H1 (cell line): ENCODE measurements at regions not wholly inside any gene's neighbourhood (a gene's known extent, or its start where the extent isn't known, plus 50 kb on each side); places are given as distances from the start of the nearest gene placed in this dataset.
A peak's percentile ranks its signal among the peaks of the same experiment; 100 is the strongest.

ENCODE experiments used
- CTCF ChIA-PET: fragments of 300-600 bp; sonication (Branson Sonifier 250); formaldehyde crosslinking; loops from one replicate; lab custom pipeline; 2021; ENCODE audit not compliant: partially characterized antibody; lab: Charles Lee
- POLR2A ChIA-PET: fragments of 300-600 bp; sonication (Branson Sonifier 250); formaldehyde crosslinking; loops from one replicate; lab custom pipeline; 2021; ENCODE audit warnings: inconsistent platforms; ENCODE audit not compliant: partially characterized antibody; lab: Charles Lee
- DNase-seq, 2 experiments: peaks; one replicate each; pipeline versions ENCODE4 v3.0.0 to v3.0.0-alpha.2; 2010 to 2022; ENCODE audit warnings: low spot score in 2 of 2, low read depth in 1 of 2, mixed read lengths in 1 of 2
- FAIRE-seq: peaks from 2 replicates; lab custom pipeline; 2011; peaks lifted over from hg19 to GRCh38; lab: Jason Lieb, UNC
- H2AFZ ChIP-seq: 2 replicates; pipeline ENCODE4 v1.8.1; 2012; ENCODE audit warnings: low read length, inconsistent platforms
- H2AK5ac ChIP-seq: 2 replicates; pipeline ENCODE4 v1.6.1; 2013; ENCODE audit warnings: low read depth, low read length
- H2BK120ac ChIP-seq: replicated peaks from 2 replicates; pipeline ENCODE3; 2013; ENCODE audit warnings: low read depth, low read length, inconsistent platforms
- H2BK12ac ChIP-seq: 2 replicates; pipeline ENCODE4 v1.6.1; 2013; ENCODE audit warnings: low read depth, low read length
- H2BK15ac ChIP-seq: 2 replicates; pipeline ENCODE4 v1.6.1; 2013; ENCODE audit warnings: low read length
- H2BK20ac ChIP-seq: 2 replicates; pipeline ENCODE4 v1.6.1; 2013; ENCODE audit warnings: low read length
- H2BK5ac ChIP-seq: 2 replicates; pipeline ENCODE4 v1.6.1; 2013; ENCODE audit warnings: low read depth, low read length
- H3K14ac ChIP-seq: 2 replicates; pipeline ENCODE4 v1.6.1; 2013; ENCODE audit warnings: inconsistent platforms; ENCODE audit not compliant: insufficient read length
- H3K18ac ChIP-seq: 2 replicates; pipeline ENCODE4 v1.6.1; 2013; ENCODE audit warnings: low read length; ENCODE audit errors: extremely low read depth
- H3K23ac ChIP-seq: 2 replicates; pipeline ENCODE4 v1.6.1; 2013; ENCODE audit warnings: inconsistent platforms; ENCODE audit not compliant: insufficient read length
- H3K23me2 ChIP-seq: 2 replicates; pipeline ENCODE4 v1.6.1; 2013; ENCODE audit warnings: low read depth, low read length
- H3K27ac ChIP-seq: 2 replicates; pipeline ENCODE4 v1.6.1; 2011; ENCODE audit warnings: low read depth, low read length, inconsistent platforms
- H3K27me3 ChIP-seq, 4 experiments: replicated peaks in 1 of 4; 1 replicate in 1 of 4; 2 replicates in 3 of 4; pipeline versions ENCODE4 v1.6.1 to v1.8.1; 2011 to 2013; ENCODE audit warnings: low read length in 3 of 4, mild to moderate bottlenecking in 3 of 4, inconsistent platforms in 2 of 4, mixed read lengths in 2 of 4, moderate library complexity in 1 of 4; ENCODE audit not compliant: control insufficient read depth in 3 of 4, insufficient read depth in 3 of 4; ENCODE audit errors: extremely low read depth in 1 of 4
- H3K36me3 ChIP-seq, 4 experiments: 2 replicates each; pipeline versions ENCODE4 v1.6.1 to v1.8.1; 2011 to 2013; ENCODE audit warnings: mild to moderate bottlenecking in 4 of 4, low read length in 3 of 4, moderate library complexity in 2 of 4, control low read depth in 1 of 4, inconsistent platforms in 1 of 4; ENCODE audit not compliant: insufficient read depth in 4 of 4, control insufficient read depth in 2 of 4
- H3K4ac ChIP-seq: replicated peaks from 2 replicates; pipeline ENCODE3; 2013; ENCODE audit warnings: low read length, low read depth, mixed read lengths, inconsistent platforms; ENCODE audit not compliant: insufficient read length
- H3K4me1 ChIP-seq, 4 experiments: replicated peaks in 1 of 4; 1 replicate in 1 of 4; 2 replicates in 3 of 4; pipeline versions ENCODE4 v1.6.1 to v1.8.1; 2011 to 2013; ENCODE audit warnings: low read length in 3 of 4, inconsistent platforms in 2 of 4, mixed read lengths in 1 of 4; ENCODE audit not compliant: insufficient read depth in 4 of 4, control insufficient read depth in 3 of 4
- H3K4me2 ChIP-seq, 2 experiments: 2 replicates each; pipeline versions ENCODE4 v1.6.1 to v1.8.1; 2011 to 2013; ENCODE audit warnings: low read depth in 2 of 2, low read length in 2 of 2, control low read depth in 1 of 2, inconsistent platforms in 1 of 2, mild to moderate bottlenecking in 1 of 2; ENCODE audit not compliant: insufficient read depth in 1 of 2
- H3K4me3 ChIP-seq, 4 experiments: fragments of 200-600, 300-600 bp in 1 of 4; sonication (generic), shearing (Covaris generic), sonication (Bioruptor Twin) in 1 of 4; 2 replicates each; pipeline versions ENCODE4 v1.5.1 to v1.8.1; 2011 to 2016; ENCODE audit warnings: low read length in 4 of 4, low read depth in 3 of 4, control low read depth in 2 of 4, inconsistent platforms in 2 of 4, mild to moderate bottlenecking in 2 of 4, mixed read lengths in 1 of 4, moderate library complexity in 1 of 4; ENCODE audit not compliant: insufficient read depth in 2 of 4; ENCODE audit errors: extremely low read depth in 1 of 4
- H3K56ac ChIP-seq: replicated peaks from 2 replicates; pipeline ENCODE3; 2013; ENCODE audit warnings: low read depth, mild to moderate bottlenecking, mixed read lengths, low read length, inconsistent platforms; ENCODE audit not compliant: insufficient read length
- H3K79me1 ChIP-seq: 2 replicates; pipeline ENCODE4 v1.6.1; 2013; ENCODE audit warnings: low read depth, low read length, control low read depth
- H3K79me2 ChIP-seq, 2 experiments: 2 replicates each; pipeline versions ENCODE4 v1.6.1 to v1.8.1; 2012 to 2013; ENCODE audit warnings: low read length in 2 of 2, mild to moderate bottlenecking in 2 of 2, inconsistent platforms in 1 of 2; ENCODE audit not compliant: insufficient read depth in 2 of 2, control insufficient read depth in 1 of 2
- H3K9ac ChIP-seq, 4 experiments: replicated peaks in 1 of 4; 1 replicate in 1 of 4; 2 replicates in 3 of 4; pipeline versions ENCODE4 v1.6.1 to v1.8.1; 2011 to 2013; ENCODE audit warnings: low read depth in 3 of 4, low read length in 3 of 4, control low read depth in 2 of 4, mild to moderate bottlenecking in 2 of 4, moderate library complexity in 2 of 4, inconsistent platforms in 1 of 4; ENCODE audit errors: extremely low read depth in 1 of 4
- H3K9me3 ChIP-seq, 2 experiments: 2 replicates each; pipeline versions ENCODE4 v1.6.1 to v1.8.1; 2012 to 2013; ENCODE audit warnings: mild to moderate bottlenecking in 2 of 2, moderate library complexity in 2 of 2, control low read depth in 1 of 2, inconsistent platforms in 1 of 2, low read depth in 1 of 2, low read length in 1 of 2, mixed read lengths in 1 of 2; ENCODE audit not compliant: insufficient read depth in 2 of 2
- H4K20me1 ChIP-seq, 2 experiments: replicated peaks in 1 of 2; 2 replicates each; pipeline versions ENCODE3 to v1.8.1; 2011 to 2013; ENCODE audit warnings: inconsistent platforms in 2 of 2, low read length in 2 of 2, mild to moderate bottlenecking in 1 of 2; ENCODE audit not compliant: insufficient read depth in 2 of 2, control insufficient read depth in 1 of 2
- H4K5ac ChIP-seq: 2 replicates; pipeline ENCODE4 v1.6.1; 2013; ENCODE audit warnings: low read length, low read depth, mixed read lengths, inconsistent platforms; ENCODE audit not compliant: insufficient read length
- H4K8ac ChIP-seq: 2 replicates; pipeline ENCODE4 v1.8.0; 2013; ENCODE audit warnings: mild to moderate bottlenecking, moderate library complexity, low read length, inconsistent platforms; ENCODE audit not compliant: insufficient read depth; ENCODE audit errors: extremely low read depth
- H4K91ac ChIP-seq: replicated peaks from 2 replicates; pipeline ENCODE3; 2013; ENCODE audit warnings: low read length, mixed read lengths, inconsistent platforms; ENCODE audit not compliant: insufficient read length
- JUN ChIP-seq: IDR thresholded peaks from 2 replicates; pipeline ENCODE4 v1.6.1; 2011; ENCODE audit warnings: low read depth, mild to moderate bottlenecking, improper control_type of control experiment, low read length
- KDM4A ChIP-seq: IDR thresholded peaks from one replicate; pipeline ENCODE4 v1.7.1; 2012; ENCODE audit warnings: low read depth, mild to moderate bottlenecking, moderate library complexity, low read length, inconsistent platforms; ENCODE audit not compliant: severe bottlenecking
- POLR2AphosphoS5 ChIP-seq: IDR thresholded peaks from 2 replicates; pipeline ENCODE4 v1.6.1; 2011; ENCODE audit warnings: low read depth, low read length
- RAD21 ChIP-seq, 2 experiments: IDR thresholded peaks in 1 of 2; conservative IDR thresholded peaks in 1 of 2; 2 replicates each; pipeline ENCODE4 v1.6.1; 2011; ENCODE audit warnings: low read depth in 2 of 2, low read length in 2 of 2, improper control_type of control experiment in 1 of 2, inconsistent platforms in 1 of 2, mild to moderate bottlenecking in 1 of 2, moderate library complexity in 1 of 2
- RBBP5 ChIP-seq: IDR thresholded peaks from 2 replicates; pipeline ENCODE4 v1.7.1; 2012; ENCODE audit warnings: low read depth, mild to moderate bottlenecking, inconsistent platforms, low read length, moderate library complexity, borderline replicate concordance
- RXRA ChIP-seq: IDR thresholded peaks from 2 replicates; pipeline ENCODE4 v1.6.1; 2011; ENCODE audit warnings: low read depth, mild to moderate bottlenecking, low read length, moderate library complexity; ENCODE audit not compliant: insufficient read depth
- SP4 ChIP-seq: IDR thresholded peaks from 2 replicates; pipeline ENCODE4 v1.6.1; 2012; ENCODE audit warnings: low read length, inconsistent platforms
- TBP ChIP-seq: IDR thresholded peaks from 2 replicates; pipeline ENCODE4 v1.6.1; 2011; ENCODE audit warnings: low read depth, low read length, improper control_type of control experiment
- WGBS, 2 experiments: shearing (Covaris generic) in 1 of 2; methylation state at CpG; one replicate each; pipeline versions ENCODE4 v1.1.6 to v1.1.7; 2013 to 2015; ENCODE audit warnings: low lambda C conversion rate in 2 of 2, mixed read lengths in 2 of 2, inconsistent platforms in 1 of 2, low coverage in 1 of 2, missing lambda C conversion rate in 1 of 2; ENCODE audit not compliant: insufficient replicate concordance in 2 of 2, insufficient coverage in 1 of 2, insufficient read length in 1 of 2; ENCODE audit errors: extremely low coverage in 1 of 2, missing lambda C conversion rate in 1 of 2; 5-methylcytosine and 5-hydroxymethylcytosine counted together
- TF ChIP-seq, protein P1 (sequence below): IDR thresholded peaks from 2 replicates; pipeline ENCODE4 v1.6.1; 2011; ENCODE audit warnings: low read length, improper control_type of control experiment
- TF ChIP-seq, protein P2 (sequence below), 3 experiments: IDR thresholded peaks; 1 replicate in 2 of 3; 2 replicates in 1 of 3; pipeline versions ENCODE4 v1.5.1 to v1.6.1; 2011; ENCODE audit warnings: low read length in 3 of 3, mild to moderate bottlenecking in 3 of 3, inconsistent platforms in 2 of 3, low read depth in 1 of 3, moderate library complexity in 1 of 3; ENCODE audit not compliant: insufficient read depth in 1 of 3; ENCODE audit errors: control extremely low read depth in 1 of 3

DNA sequence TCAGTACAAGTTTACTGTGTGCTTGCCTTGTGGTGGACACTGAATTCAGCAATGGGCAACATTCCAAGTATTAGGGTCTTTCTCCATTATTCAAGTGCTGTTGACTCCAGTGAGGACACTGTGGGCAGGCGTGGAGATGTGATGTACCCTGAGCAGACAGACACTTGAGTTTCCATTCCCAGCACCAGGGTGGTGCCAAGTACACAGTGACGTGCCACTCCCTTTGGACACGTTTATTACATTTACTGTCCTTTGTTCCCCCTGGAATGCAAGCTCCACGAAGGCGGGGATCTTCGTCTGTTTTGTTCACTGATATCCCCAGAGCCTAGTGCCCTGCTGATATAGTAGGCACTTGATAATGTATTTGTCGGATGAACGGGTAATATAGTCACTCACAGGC lies 130.6 kb upstream of the STX18 start:
- H2BK120ac ChIP-seq: no peak overlapping the region
- H4K5ac ChIP-seq: no peak overlapping the region
- no peak for DNase-seq
- no peak overlapping the region for H2BK20ac ChIP-seq
- H3K56ac ChIP-seq: no peak overlapping the region
- peak overlapping the region; percentile 55 for H4K91ac ChIP-seq
- H2BK15ac ChIP-seq: no peak overlapping the region
- no peak overlapping the region for H3K9ac ChIP-seq
- no peak overlapping the region for H2AFZ ChIP-seq
- H3K27ac ChIP-seq: no peak overlapping the region
- peaks cover 3 to 14% (median 9%) of the 10 kb centered on the region in 4 experiments for H3K4me1 ChIP-seq
- H3K79me1 ChIP-seq: no peaks in the 10 kb centered on the region
- no peaks in the 10 kb centered on the region for H3K79me2 ChIP-seq
- no peak overlapping the region for H3K14ac ChIP-seq
- no peak overlapping the region for H3K4me2 ChIP-seq
- peaks cover 0 to 3% (median 0%) of the 10 kb centered on the region in 4 experiments; a peak in 2 of 7 replicates for H3K27me3 ChIP-seq
- H3K18ac ChIP-seq: no peak overlapping the region
- H3K36me3 ChIP-seq: no peaks in the 10 kb centered on the region
- H3K23me2 ChIP-seq: peaks cover 7% of the 10 kb centered on the region; the same call in 1 of the 2 replicates
- no peak overlapping the region for H3K4ac ChIP-seq
- no peak for FAIRE-seq
- POLR2A ChIA-PET: interaction anchor here (0.9 kb wide), 1 partner anchor 11 kb away, joined by 3 read pairs; no protein-coding TSS in a partner anchor
- no peak overlapping the region for H3K23ac ChIP-seq
- peaks cover 0 to 2% of the 10 kb centered on the region in 2 experiments for H4K20me1 ChIP-seq
- H2AK5ac ChIP-seq: 0 out of 2 replicates have a peak overlapping the region, but pooled peaks have one; percentile 7
- 80% methylated on average over 8 of the region's 8 CpGs; no CpG with 5 or more reads in 1 of the 2 experiments for WGBS, 2 experiments
- CTCF ChIA-PET: interaction anchor here (1.4 kb wide), 1 partner anchor 184 kb away, joined by 3 read pairs; no protein-coding TSS in a partner anchor
- no peak overlapping the region for H2BK5ac ChIP-seq
- no peaks in the 10 kb centered on the region for H3K9me3 ChIP-seq
- H4K8ac ChIP-seq: no peak overlapping the region
- H3K4me3 ChIP-seq: no peak overlapping the region
- no peak overlapping the region for H2BK12ac ChIP-seq
- no peak for TF ChIP-seq RAD21 (IDR thresholded peaks at IDR 0.05 in 1 of 2, conservative IDR thresholded peaks at IDR 0.05 in 1 of 2; ENCODE audit: low read depth in 2 of 2, low read length in 2 of 2)
- no peak for TF ChIP-seq POLR2AphosphoS5
- TF ChIP-seq, protein P1, sequence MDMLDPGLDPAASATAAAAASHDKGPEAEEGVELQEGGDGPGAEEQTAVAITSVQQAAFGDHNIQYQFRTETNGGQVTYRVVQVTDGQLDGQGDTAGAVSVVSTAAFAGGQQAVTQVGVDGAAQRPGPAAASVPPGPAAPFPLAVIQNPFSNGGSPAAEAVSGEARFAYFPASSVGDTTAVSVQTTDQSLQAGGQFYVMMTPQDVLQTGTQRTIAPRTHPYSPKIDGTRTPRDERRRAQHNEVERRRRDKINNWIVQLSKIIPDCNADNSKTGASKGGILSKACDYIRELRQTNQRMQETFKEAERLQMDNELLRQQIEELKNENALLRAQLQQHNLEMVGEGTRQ: no peak
- no peak for TF ChIP-seq RBBP5
- TF ChIP-seq TBP: no peak
- no peak for TF ChIP-seq SP4
- no peak for TF ChIP-seq RXRA
- TF ChIP-seq KDM4A: no peak
- TF ChIP-seq, protein P2, sequence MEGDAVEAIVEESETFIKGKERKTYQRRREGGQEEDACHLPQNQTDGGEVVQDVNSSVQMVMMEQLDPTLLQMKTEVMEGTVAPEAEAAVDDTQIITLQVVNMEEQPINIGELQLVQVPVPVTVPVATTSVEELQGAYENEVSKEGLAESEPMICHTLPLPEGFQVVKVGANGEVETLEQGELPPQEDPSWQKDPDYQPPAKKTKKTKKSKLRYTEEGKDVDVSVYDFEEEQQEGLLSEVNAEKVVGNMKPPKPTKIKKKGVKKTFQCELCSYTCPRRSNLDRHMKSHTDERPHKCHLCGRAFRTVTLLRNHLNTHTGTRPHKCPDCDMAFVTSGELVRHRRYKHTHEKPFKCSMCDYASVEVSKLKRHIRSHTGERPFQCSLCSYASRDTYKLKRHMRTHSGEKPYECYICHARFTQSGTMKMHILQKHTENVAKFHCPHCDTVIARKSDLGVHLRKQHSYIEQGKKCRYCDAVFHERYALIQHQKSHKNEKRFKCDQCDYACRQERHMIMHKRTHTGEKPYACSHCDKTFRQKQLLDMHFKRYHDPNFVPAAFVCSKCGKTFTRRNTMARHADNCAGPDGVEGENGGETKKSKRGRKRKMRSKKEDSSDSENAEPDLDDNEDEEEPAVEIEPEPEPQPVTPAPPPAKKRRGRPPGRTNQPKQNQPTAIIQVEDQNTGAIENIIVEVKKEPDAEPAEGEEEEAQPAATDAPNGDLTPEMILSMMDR (IDR thresholded peaks at IDR 0.05; ENCODE audit: control extremely low read depth in 1 of 3, insufficient read depth in 1 of 3, low read depth in 1 of 3, low read length in 3 of 3): no peak
- TF ChIP-seq JUN: no peak
